ENCODE measurements at regions not wholly inside any gene's neighbourhood (a gene's known extent, or its start where the extent isn't known, plus 50 kb on each side); places are given as distances from the start of the nearest gene placed in this dataset.

DNA sequence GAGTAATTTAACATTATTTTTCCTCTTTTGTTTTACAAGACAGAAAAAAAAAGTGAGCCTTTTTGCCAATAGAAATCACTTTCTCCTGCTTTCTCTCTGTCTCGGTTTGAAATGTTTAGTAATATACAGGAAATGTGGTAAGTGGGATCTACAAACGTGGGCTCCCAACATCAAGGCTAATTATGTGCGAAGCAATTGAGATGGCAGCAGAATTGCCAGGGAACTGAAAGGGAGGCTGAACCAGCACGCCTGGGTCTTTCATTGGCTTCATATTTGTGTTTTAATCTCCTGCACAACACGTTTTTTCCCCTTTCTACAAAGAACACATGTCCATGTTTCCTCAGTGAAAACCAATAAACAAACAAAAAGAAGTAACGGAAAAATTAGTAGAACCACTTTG, 743.9 kb upstream of the SOX9 start:
- TF ChIP-seq, protein P1, sequence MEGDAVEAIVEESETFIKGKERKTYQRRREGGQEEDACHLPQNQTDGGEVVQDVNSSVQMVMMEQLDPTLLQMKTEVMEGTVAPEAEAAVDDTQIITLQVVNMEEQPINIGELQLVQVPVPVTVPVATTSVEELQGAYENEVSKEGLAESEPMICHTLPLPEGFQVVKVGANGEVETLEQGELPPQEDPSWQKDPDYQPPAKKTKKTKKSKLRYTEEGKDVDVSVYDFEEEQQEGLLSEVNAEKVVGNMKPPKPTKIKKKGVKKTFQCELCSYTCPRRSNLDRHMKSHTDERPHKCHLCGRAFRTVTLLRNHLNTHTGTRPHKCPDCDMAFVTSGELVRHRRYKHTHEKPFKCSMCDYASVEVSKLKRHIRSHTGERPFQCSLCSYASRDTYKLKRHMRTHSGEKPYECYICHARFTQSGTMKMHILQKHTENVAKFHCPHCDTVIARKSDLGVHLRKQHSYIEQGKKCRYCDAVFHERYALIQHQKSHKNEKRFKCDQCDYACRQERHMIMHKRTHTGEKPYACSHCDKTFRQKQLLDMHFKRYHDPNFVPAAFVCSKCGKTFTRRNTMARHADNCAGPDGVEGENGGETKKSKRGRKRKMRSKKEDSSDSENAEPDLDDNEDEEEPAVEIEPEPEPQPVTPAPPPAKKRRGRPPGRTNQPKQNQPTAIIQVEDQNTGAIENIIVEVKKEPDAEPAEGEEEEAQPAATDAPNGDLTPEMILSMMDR (IDR thresholded peaks at IDR 0.05): no peak
- DNase-seq: no peak
- Histone ChIP-seq H3K4me3 (no peak overlapping the region), H3K36me3 (no peaks in the 10 kb centered on the region), H3K27me3 (no peaks in the 10 kb centered on the region), H3K27ac (no peak overlapping the region), H3K9me3 (no peaks in the 10 kb centered on the region), H3K4me1 (no peaks in the 10 kb centered on the region)
- intact Hi-C loops (cut with DNase I; ENCODE audit: low total_unique reads): loop anchor here (10.0 kb wide), 1 partner anchor 68 kb away; no protein-coding TSS in a partner anchor

DNA sequence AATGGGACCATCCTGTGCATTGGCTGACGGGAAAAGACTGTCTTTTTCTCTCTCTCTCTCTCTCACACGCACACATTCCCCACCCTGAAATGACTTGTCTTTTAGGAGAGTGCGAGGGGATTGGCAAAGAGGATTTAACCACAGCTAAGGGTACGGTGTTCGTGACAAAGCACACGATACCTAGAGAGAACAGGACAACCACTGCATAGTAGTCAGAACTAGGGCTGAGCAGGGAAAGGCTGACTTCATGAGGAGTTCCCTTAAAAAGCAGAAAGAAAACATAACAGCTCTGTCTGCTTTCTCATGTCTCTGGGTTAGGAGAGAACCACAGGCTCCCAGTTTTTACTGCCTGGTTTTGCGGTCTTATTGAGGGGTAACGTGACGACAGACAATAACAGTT, 742.8 kb upstream of the SOX9 start:
- Histone ChIP-seq H3K9me3 (no peaks in the 10 kb centered on the region), H3K36me3 (no peaks in the 10 kb centered on the region), H3K27ac (no peak overlapping the region), H3K27me3 (no peaks in the 10 kb centered on the region), H3K4me1 (peaks cover 0 to 9% (median 0%) of the 10 kb centered on the region in 4 donors), H3K4me3 (no peak overlapping the region)
- intact Hi-C loops (cut with DNase I; ENCODE audit: low total_unique reads): loop anchor here (10.0 kb wide), 1 partner anchor 67 kb away; no protein-coding TSS in a partner anchor
- TF ChIP-seq, protein P1 (IDR thresholded peaks at IDR 0.05): no peak
- DNase-seq: no peak

DNA sequence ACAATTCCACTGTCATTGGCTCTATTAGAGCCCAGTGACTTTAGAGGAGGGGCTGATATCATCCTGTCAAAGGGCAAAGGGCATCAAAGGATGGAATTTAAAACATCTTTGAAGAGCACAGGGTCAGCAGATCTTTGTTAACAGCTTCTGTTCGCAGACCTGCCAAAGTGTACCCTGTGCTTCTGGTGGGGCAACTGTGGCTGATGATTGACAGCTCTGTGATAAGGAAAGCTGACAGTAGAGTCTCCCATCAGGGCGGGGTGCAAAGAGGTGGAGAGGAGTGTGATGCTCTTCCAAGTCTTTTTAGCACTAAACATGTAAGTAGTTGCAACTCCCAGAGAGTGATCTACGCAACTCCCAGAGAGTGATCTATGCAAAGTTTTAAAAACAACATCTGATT, 742.1 kb upstream of the SOX9 start:
- no peaks in the 10 kb centered on the region for H3K36me3 ChIP-seq

DNA sequence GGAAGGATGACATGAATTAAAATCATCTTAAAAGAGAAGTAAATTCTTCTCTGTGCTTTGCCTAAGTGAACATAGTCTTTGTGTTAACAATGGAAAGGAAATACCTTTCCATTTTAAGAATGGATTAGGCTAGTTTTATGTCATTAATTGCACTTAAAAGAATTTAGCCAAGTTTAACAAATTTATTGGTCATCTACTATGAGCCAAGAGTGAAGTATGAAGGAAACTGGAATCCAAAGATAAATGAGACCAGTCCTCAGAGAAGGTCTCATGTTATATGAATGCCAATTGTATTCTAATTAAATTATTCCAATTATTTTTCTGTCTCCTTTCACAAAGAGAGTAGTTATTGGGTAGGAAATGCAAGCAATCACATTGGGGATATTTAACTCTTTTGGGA, 741.3 kb upstream of the SOX9 start:
- Histone ChIP-seq H3K27ac (no peak overlapping the region), H3K27me3 (no peaks in the 10 kb centered on the region), H3K4me1 (peaks cover 0 to 23% (median 4%) of the 10 kb centered on the region in 4 donors), H3K9me3 (no peaks in the 10 kb centered on the region), H3K36me3 (no peaks in the 10 kb centered on the region), H3K4me3 (no peak overlapping the region)
- DNase-seq: no peak
- TF ChIP-seq, protein P1 (IDR thresholded peaks at IDR 0.05): no peak
- intact Hi-C loops (cut with DNase I; ENCODE audit: low total_unique reads): loop anchor here (10.0 kb wide), 1 partner anchor 65 kb away; no protein-coding TSS in a partner anchor

More for the DNA sequence above, 742.1 kb upstream of the SOX9 start:
- no peak for DNase-seq
- no peak overlapping the region for H3K27ac ChIP-seq
- peaks cover 0 to 16% (median 1%) of the 10 kb centered on the region in 4 donors for H3K4me1 ChIP-seq
- H3K27me3 ChIP-seq: no peaks in the 10 kb centered on the region
- TF ChIP-seq, protein P1 (IDR thresholded peaks at IDR 0.05): no peak
- H3K4me3 ChIP-seq: no peak overlapping the region
- H3K9me3 ChIP-seq: no peaks in the 10 kb centered on the region
- intact Hi-C loops (cut with DNase I; ENCODE audit: low total_unique reads): loop anchor here (10.0 kb wide), 1 partner anchor 66 kb away; no protein-coding TSS in a partner anchor

DNA sequence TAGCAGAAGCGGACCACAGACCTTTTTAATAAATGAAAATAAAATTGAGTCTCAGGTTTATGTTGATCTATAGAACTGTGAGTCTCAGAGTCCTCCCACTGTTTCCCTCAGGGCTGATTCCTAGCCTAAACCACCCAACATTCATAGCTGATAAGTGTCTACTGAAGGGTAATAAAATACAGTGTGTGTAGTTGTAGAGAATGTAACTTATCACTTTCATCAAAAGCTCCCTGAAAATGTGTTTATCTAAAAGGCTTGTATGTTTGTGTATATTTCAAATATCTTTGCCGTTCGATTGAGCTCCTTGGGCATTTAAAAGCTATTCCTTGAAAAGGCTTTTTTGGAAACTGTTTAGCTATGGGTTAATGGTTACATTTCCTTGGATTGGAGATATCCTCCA, 740.3 kb upstream of the SOX9 start:
- intact Hi-C loops (cut with DNase I; ENCODE audit: low total_unique reads): no loop called here

More for the DNA sequence above, 740.3 kb upstream of the SOX9 start:
- Histone ChIP-seq H3K4me1 (peaks cover 0 to 23% (median 4%) of the 10 kb centered on the region in 4 donors), H3K9me3 (no peaks in the 10 kb centered on the region), H3K27ac (no peak overlapping the region), H3K27me3 (no peaks in the 10 kb centered on the region), H3K4me3 (no peak overlapping the region), H3K36me3 (no peaks in the 10 kb centered on the region)
- DNase-seq: no peak
- TF ChIP-seq, protein P1 (IDR thresholded peaks at IDR 0.05): no peak

All from tibial artery (tissue), 4 donors.